ENCODE measurements at regions not wholly inside any gene's neighbourhood (a gene's known extent, or its start where the extent isn't known, plus 50 kb on each side); places are given as distances from the start of the nearest gene placed in this dataset.
"Not testable (repeated sequence)": the region's sequence is repeated elsewhere in the genome, so short reads cannot be mapped to it uniquely, and the experiment has no call there.

DNA sequence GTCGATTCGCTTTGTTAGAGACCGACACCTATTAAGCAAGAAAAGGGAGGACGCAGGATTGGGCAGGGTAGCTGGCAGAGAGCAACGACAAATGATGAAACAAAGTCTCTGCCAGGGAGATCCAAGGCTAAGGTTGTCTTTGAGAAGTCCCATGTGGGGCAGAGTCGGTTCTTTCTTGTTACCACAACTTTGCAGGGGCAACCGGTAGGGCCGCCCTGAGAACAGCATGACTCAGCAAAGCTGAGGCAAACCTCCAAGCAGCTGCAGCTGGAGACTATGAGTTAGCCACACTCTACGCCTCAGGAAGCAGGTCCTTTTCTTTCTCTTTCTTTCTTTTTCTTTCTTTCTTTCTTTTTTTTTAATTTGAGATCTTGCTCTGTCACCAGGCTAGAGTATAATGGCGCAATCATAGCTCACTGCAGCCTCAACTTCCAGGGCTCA is 452.3 kb upstream of the ID2 start:
- peak in 1 of 2 donors; percentile 38 for DNase-seq (ENCODE audit: low read depth in 2 of 2)

DNA sequence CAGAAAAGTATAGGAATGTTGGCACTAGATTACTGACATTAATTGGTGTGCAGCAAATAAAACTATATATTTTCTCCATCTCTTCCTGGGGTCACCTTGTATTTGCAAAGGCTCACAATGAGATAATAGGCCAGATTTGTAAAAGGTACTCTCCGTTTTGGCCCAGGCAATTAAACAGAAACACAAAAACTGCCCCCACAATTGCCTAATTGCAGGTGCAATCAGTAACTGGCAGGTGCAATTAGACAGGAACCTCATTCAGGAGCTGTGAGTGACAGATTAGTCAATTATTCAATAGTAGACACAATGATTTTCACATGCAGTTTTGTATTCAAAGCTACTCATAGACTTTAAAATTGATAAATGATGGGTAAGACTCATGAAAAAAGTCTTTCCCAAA is 451.4 kb upstream of the ID2 start:
- no peak for DNase-seq (ENCODE audit: low read depth in 2 of 2)

DNA sequence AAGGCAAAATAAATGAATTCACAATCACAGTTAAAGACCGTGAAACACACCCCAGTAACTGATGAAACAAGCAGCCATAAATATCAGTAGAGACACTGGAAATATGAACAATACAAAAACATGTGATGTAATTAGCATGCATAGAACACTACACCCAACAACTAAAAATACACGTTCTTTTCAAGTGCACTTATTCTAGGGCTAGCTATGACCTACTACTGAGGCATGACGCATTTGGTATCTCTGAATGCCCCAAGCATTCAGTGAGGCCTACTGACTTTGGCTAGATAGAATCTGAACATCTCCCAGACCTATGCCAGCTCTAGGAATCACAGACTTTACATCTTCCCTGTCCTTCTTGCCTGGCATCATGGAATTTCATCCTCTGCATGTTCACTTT is 450.0 kb upstream of the ID2 start:
- DNase-seq (ENCODE audit: low read depth in 2 of 2), result no peak

GRCh38 chr2:8232871-8233270 is 449.0 kb upstream of the ID2 start:
- no peak for DNase-seq (ENCODE audit: low read depth in 2 of 2)

DNA sequence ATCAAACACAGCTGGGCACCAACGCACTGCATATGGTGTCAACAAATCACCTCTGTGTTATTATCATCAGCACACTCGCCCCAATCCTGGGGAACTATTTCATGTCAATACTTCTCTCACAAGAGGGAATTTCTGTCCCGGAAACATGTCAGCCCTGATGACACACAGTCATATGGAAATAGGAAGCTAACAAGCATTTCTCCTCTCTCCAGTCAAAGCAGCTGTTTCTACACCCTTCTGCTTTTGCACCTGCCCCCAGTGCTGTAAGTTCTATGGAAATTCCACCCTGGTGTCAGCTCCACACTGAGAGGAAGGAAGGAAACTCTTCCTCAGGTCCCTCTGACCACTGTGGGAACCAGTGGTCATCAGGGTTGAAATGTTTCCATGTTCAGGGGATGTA is 447.6 kb upstream of the ID2 start:
- no peak for DNase-seq (ENCODE audit: low read depth in 2 of 2)

- no peak for DNase-seq (ENCODE audit: low read depth in 2 of 2)
These were observed 447.0 kb upstream of the ID2 start for GRCh38 chr2:8234757-8235374.

GRCh38 chr2:8235419-8235818 is 446.4 kb upstream of the ID2 start:
- no peak for DNase-seq (ENCODE audit: low read depth in 2 of 2)

DNA sequence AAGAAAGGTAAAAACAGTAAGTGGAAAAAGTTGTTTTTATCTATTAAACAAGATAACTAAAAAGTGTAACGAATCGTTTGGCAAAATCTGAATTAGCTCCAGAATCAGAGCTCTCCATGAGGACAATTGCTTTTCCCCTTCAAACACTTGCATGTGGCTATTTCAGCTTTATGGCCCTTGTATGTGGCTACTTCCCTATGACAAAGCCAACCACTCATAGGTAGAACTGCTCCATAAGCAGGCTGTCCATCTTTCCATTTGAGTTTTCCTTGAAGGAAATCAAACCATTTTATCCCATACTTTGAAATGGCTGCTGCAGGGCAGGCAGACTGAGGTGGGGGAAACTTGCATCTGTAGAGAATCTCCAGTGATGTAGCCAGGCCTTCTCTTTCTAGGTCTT is 445.5 kb upstream of the ID2 start:
- no peak for DNase-seq (ENCODE audit: low read depth in 2 of 2)

GRCh38 chr2:8238521-8239230 is 443.2 kb upstream of the ID2 start:
- no peak for DNase-seq (ENCODE audit: low read depth in 2 of 2)

DNA sequence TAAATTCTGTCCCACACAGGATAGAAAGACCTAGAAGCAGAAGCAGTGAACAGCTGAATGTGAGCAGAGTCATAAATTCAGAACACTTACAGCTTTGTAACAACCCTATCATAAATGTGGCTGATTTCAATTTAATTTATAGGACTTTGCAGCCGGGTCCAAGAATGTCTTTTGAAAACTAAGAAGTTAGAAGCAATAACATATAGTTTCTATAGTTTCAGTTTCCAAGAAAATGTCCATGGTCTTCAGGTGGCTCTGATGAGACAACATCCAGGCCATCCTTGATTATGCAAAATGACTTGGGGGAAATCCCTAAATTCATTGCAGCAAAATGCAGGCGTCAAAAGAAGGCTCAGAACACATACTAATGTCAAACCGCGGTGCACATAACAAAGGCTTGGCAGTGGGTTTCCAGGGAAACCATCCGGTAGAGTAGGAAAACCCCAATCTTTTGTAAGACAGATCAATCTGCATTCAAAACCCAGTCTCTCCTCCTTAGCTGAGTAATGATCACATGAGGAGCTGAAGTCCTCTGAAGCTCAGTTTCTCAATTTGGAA is 442.2 kb upstream of the ID2 start:
- no peak for DNase-seq (ENCODE audit: low read depth in 2 of 2)

DNA sequence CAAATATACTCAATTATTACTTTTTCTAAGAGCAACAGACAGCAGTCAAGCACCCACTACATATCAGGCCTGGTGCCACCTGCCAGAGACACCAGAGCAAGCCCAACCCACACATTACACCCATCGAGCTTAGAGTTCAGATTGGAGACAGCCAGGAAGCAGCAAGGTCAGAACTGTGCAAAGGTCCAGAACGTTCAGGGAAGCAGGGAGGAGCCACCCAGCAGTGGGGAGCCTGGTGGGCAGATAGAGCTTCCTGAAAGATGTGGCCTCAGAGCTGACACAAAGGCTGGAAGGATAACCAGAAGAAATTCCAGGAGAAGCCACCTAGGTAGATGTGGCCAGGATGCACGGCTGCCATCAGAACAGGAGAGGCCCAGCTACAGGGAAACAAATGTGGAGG is 440.5 kb upstream of the ID2 start:
- no peak for DNase-seq (ENCODE audit: low read depth in 2 of 2)

DNA sequence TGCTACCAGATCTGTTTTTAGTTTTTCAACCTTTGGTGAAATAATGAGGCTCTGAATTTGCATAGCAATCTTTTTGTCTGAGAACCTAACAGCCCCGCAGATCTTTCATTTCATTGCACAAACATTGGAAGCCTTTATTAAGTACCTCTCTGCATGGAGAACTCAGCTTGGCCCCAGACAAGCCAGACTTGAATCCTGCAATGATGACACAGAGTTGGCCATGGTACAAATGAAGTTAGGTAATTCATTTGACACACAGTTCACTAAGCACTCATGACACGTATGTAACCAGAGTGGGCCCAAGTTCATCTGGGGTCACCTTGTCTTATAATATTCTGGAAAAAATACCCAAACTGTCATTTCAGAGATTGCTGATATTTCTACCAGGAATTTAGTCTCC is 439.1 kb upstream of the ID2 start:
- no peak for DNase-seq (ENCODE audit: low read depth in 2 of 2)

DNA sequence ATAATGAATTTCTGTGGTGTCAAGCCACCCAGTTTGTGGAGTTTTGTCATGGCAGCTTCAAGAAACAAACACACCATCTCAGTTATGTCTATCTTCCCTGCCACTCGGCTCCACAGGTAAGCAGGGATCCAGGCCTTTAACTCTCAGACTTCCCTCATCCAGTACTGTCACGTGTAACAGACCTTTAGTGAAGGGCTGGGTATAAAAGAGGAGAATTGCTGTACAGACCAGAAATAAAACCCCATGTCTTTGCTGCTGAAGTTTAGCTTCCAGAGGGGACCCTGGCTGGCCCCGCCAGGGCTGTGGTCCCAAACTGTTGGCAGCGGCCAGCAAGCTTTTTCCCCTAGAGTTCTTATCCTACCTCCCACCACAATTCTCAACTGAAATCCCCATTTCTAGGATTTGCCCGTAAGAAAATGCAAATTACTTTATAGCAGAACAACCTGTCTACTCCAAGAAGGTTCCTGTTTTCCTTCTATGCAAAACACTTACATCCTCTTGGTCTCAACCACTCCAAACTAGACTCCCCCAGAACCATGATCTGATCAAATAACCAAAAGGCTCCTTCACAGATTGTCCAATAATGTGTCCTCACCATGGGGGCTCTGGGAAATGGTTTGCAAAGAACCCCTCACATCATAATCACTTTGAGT is 438.0 kb upstream of the ID2 start:
- no peak for DNase-seq (ENCODE audit: low read depth in 2 of 2)

DNA sequence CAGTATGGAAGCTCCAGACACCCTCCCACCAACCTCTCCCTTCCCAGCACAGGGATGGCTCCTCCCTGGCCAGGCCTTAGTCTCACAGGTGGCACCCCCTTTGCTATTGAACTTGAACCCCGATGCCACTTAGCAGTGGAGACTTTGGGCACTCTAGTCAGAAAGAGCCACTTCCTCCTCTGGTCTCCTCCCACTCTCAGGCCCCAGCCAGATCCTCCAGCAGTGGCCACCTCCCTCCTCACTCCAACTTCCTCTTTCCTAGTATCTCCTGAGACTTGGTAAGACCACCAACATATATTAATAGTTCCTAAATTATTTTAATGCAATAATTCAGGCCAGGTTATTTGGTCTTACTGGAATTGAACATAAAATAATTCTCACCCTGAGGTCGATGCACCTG is 437.2 kb upstream of the ID2 start:
- no peak for DNase-seq (ENCODE audit: low read depth in 2 of 2)

DNA sequence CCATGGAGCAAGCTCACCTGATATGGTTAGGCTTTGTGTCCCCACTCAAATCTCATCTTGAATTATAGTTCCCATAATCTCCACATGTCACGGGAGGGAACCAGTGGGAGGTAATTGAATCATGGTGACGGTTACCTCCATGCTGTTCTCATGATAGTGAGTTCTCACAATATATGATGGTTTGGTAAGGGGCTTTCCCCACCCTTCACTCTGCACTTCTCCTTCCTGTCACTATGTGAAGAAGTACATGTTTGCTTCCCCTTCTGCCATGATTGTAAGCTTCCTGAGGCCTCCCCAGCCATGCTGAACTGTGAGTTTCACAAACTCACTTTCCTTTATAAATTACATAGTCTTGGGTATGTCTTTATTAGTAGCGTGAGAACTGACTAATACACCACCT is 435.7 kb upstream of the ID2 start:
- no peak for DNase-seq (ENCODE audit: low read depth in 2 of 2)

DNA sequence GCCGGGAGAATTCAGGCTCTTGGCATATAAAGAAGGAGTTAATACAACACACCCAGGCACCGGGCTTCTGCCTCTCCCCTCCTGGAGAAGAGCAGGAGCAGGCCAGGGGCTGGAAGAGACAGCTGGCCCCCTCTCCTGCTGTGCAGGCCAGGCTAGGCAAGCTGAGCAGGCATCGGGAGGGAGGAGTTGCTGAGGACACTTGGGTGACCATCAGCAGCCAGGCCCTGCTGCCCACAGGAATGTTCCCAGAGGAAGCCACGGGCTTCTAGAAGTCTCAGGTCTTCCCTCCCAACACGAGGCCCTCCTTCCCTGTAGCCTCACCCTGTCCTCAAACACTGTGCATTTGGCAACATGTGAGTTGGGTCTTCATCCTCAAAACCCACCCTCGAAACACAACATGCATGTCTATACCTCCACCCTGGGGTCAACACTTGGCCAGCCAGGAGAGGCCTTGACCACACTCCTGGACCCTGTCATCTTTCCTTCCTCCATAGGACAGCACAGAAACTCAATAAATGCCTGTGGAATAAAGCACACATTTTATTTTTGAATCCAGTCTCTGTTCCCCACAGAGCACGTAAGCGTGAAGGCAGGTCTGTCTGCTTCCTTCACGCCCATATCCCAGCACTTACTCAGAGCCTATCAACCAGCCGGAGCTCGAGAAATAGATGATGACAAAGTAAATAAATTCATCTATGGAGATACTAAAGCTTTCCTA is 433.8 kb upstream of the ID2 start:
- DNase-seq (ENCODE audit: low read depth in 2 of 2), result no peak

DNA sequence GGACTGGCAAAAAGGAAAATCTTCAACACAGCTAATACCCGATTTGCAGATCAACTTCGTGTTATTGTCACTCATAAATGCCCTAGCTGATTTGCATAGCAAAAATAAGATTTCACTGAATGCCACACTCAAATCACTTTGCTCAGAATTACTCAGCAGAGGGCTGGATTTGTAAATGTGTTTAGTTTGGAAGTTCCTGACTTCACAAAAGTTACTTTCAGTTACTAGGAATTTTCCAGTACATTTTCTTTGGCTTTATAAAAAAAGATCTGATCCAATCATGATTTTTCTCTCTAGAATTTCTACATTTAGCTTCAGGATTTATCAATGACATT is 433.3 kb upstream of the ID2 start:
- no peak for DNase-seq (ENCODE audit: low read depth in 2 of 2)

GRCh38 chr2:8249141-8249540 is 432.7 kb upstream of the ID2 start:
- DNase-seq (ENCODE audit: low read depth in 2 of 2), result no peak

DNA sequence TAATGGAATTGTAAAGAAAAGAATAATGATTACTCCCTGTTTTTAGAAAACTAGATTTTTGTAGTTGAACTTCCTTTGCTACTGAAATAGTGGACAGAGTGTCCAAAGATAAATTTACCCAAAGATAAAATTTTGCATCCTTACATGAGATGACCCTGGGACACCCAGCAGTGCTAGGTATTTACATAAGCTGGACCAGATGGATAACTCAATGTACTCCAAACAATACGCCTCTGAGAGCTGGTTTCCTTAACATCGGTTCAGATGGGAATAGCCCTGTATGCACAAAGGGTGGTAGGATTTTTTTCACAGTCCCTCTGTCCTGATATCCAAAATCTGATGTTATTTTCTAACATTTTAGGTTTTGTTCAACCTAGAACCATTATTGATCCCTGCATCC is 432.1 kb upstream of the ID2 start:
- no peak for DNase-seq (ENCODE audit: low read depth in 2 of 2)

DNA sequence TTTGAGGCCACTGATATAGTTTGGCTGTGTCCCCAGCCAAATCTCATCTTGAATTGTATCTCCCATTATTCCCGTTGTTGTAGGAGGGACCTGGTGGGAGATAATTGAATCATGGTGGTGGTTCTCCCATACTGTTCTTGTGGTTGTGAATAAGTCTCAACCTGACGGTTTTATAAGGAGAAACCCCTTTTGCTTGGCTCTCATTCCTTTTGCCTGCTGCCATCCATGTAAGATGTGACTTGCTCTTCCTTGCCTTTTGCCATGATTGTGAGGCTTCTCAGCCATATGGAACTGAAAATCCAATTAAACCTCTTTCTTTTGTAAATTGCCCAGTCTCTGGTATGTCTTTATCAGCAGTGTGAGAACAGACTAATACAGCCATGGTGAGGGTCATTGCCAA is 431.6 kb upstream of the ID2 start:
- DNase-seq (ENCODE audit: low read depth in 2 of 2), result not testable (repeated sequence)

DNA sequence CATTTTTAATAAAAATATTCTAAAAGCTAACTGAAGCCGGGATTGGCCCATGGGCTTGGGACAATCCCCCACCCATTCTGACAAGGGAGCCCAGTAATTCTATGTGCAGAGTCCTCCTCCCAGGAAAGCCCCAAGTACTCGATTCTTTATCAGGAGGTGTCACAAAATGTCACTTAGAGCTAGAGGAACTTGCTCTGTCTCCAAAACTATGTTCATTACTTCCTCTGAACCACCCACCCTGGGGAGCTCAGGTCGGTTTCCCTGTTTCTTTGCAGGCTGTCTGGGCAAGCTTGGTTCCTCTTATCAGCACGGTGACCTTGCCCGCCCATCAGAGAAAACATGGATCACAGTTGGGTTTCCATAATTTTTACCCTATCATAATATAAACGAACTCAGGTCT is 430.6 kb upstream of the ID2 start:
- DNase-seq (ENCODE audit: low read depth in 2 of 2), result no peak

GRCh38 chr2:8251856-8252255 is 430.0 kb upstream of the ID2 start:
- no peak for DNase-seq (ENCODE audit: low read depth in 2 of 2)

Data from activated CD8-positive, alpha-beta memory T cell treated with anti-CD3 and anti-CD28 coated beads for 4 hours (primary cell).